ENCODE measurements at regions not wholly inside any gene's neighbourhood (a gene's known extent, or its start where the extent isn't known, plus 50 kb on each side); places are given as distances from the start of the nearest gene placed in this dataset.

- TF ChIP-seq CTCF (IDR thresholded peaks at IDR 0.05; ENCODE audit: low read length) = no peak
- no peak for TF ChIP-seq EZH2 (optimal IDR thresholded peaks at IDR 0.05; ENCODE audit: low read depth, low read length)
Observed at GRCh38 chr13:62838929-62839328, 1423.3 kb upstream of the PCDH20 start.

Measured in MM.1S (cell line).